Transverse colon (tissue), 4 donors: ENCODE measurements at regions not wholly inside any gene's neighbourhood (a gene's known extent, or its start where the extent isn't known, plus 50 kb on each side); places are given as distances from the start of the nearest gene placed in this dataset.

Source experiments
- CTCF ChIP-seq, 5 experiments: fragments of 200-600 bp in 3 of 5; fragments of 450-650 bp in 2 of 5; sonication (generic) in 3 of 5; IDR thresholded peaks; 1 replicate in 2 of 5; 2 replicates in 3 of 5; pipeline ENCODE4 v1.5.1; 2016 to 2017; ENCODE audit warnings: antibody characterized with exemption in 5 of 5, inconsistent platforms in 3 of 5, mild to moderate bottlenecking in 2 of 5, moderate library complexity in 1 of 5
- POLR2A ChIP-seq: fragments of 450-650 bp; IDR thresholded peaks from one replicate; pipeline ENCODE4 v1.6.1; 2016; ENCODE audit warnings: antibody characterized with exemption, mild to moderate bottlenecking, moderate library complexity
- POLR2AphosphoS5 ChIP-seq, 3 donors: sonication (generic); formaldehyde crosslinking; IDR thresholded peaks; one replicate each; pipeline ENCODE4 v1.6.1; 2016; ENCODE audit warnings: antibody characterized with exemption in 3 of 3

- TF ChIP-seq CTCF (IDR thresholded peaks at IDR 0.05) (no peak), POLR2AphosphoS5 (IDR thresholded peaks at IDR 0.05) (no peak), POLR2A (no peak)
Observed at GRCh38 chr2:147161746-147162145, 683.1 kb upstream of the ACVR2A start.
